ENCODE measurements at regions not wholly inside any gene's neighbourhood (a gene's known extent, or its start where the extent isn't known, plus 50 kb on each side); places are given as distances from the start of the nearest gene placed in this dataset.

DNA sequence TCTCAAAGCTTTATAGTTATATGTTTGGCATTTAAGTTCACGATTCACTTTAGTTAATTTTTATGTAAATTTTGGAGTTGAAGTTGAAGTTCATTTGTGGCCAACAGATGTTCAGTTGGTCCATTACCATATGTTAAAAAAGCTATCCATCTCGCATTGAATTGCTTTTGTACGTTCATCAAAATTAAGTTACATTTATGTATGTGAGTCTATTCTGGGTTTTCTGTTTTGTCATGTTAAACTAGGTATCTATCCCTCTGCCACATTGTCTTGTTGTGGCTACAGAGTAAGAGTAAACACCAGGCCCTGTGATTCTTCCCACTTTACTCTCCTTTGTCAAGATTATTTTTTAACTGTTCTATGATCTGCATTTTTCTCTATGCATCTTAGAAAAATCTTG is 237.3 kb downstream of the BMP2 start:
- no peak overlapping the region for H3K23ac ChIP-seq (ENCODE audit: low read length in 2 of 2)
- WGBS, result 70% methylated on average over 1 of the region's 3 CpGs

DNA sequence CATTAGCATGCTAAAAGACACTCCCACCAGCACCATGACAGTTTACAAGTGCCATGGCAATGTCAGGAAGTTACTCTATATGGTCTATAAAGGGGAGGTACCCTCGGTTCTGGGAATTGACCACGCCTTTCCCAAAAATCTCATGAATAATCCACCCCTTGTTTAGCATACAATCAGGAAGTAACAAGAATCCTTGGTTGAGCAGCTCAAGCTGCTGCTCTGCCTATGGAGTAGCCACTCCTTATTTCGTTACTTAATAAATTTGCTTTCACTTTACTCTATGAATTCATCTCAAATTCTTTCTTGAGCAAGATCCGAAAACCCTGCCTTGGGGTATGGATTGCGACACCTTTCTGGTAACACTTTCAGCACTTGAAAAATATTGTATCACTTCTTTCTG is 243.0 kb downstream of the BMP2 start:
- Histone ChIP-seq H2BK15ac (ENCODE audit: low read depth, poor library complexity, severe bottlenecking) (no peak overlapping the region), H3K4me1 (ENCODE audit: control insufficient read depth, insufficient read depth, low read depth, low read length) (no peaks in the 10 kb centered on the region), H2BK120ac (ENCODE audit: low read depth, low read length) (no peak overlapping the region), H3K9ac (ENCODE audit: low read length) (no peak overlapping the region), H3K4me2 (ENCODE audit: low read length, poor library complexity, severe bottlenecking) (no peak overlapping the region), H3K9me3 (ENCODE audit: control insufficient read depth, low read length) (peaks cover 44% of the 10 kb centered on the region), H3K4me3 (ENCODE audit: insufficient read depth in 1 of 2, low read depth in 1 of 2, low read length in 2 of 2) (no peak overlapping the region), H2AK5ac (ENCODE audit: low read length, severe bottlenecking) (no peak overlapping the region), H4K8ac (ENCODE audit: low read length) (no peak overlapping the region), H3K36me3 (ENCODE audit: control insufficient read depth in 1 of 2, insufficient read depth in 2 of 2, low read depth in 1 of 2, low read length in 2 of 2) (no peaks in the 10 kb centered on the region), H3K4ac (ENCODE audit: low read depth in 1 of 2, low read length in 2 of 2) (no peak overlapping the region), H2AFZ (ENCODE audit: low read depth, low read length) (no peak overlapping the region), H3K27ac (ENCODE audit: low read length, poor library complexity, severe bottlenecking) (no peak overlapping the region), H2BK12ac (ENCODE audit: low read length in 2 of 2) (no peak overlapping the region), H3K18ac (ENCODE audit: low read depth in 1 of 2, low read length in 2 of 2) (no peak overlapping the region), H3K14ac (ENCODE audit: low read length in 2 of 2) (no peak overlapping the region), H4K91ac (ENCODE audit: low read length) (no peak overlapping the region), H3K79me1 (replicated peaks; ENCODE audit: low read length, poor library complexity, severe bottlenecking) (no peaks in the 10 kb centered on the region), H3K27me3 (ENCODE audit: control insufficient read depth in 1 of 2, insufficient read depth in 1 of 2, low read length in 2 of 2) (no peaks in the 10 kb centered on the region), H3K23ac (ENCODE audit: low read length in 2 of 2) (no peak overlapping the region), H2BK5ac (ENCODE audit: low read depth, low read length, poor library complexity, severe bottlenecking) (no peak overlapping the region)
- WGBS, result 67% methylated on average over 3 of the region's 5 CpGs
- DNase-seq, result no peak

More for the DNA sequence above, 237.3 kb downstream of the BMP2 start:
- Histone ChIP-seq H3K36me3 (ENCODE audit: control insufficient read depth in 1 of 2, insufficient read depth in 2 of 2, low read depth in 1 of 2, low read length in 2 of 2) (no peaks in the 10 kb centered on the region), H3K4me1 (ENCODE audit: control insufficient read depth, insufficient read depth, low read depth, low read length) (no peaks in the 10 kb centered on the region), H3K4me2 (ENCODE audit: low read length, poor library complexity, severe bottlenecking) (no peak overlapping the region), H4K8ac (ENCODE audit: low read length) (no peak overlapping the region), H3K18ac (ENCODE audit: low read depth in 1 of 2, low read length in 2 of 2) (no peak overlapping the region), H2BK15ac (ENCODE audit: low read depth, poor library complexity, severe bottlenecking) (no peak overlapping the region), H3K9ac (ENCODE audit: low read length) (no peak overlapping the region), H2BK120ac (ENCODE audit: low read depth, low read length) (no peak overlapping the region), H3K27ac (ENCODE audit: low read length, poor library complexity, severe bottlenecking) (no peak overlapping the region), H3K27me3 (ENCODE audit: control insufficient read depth in 1 of 2, insufficient read depth in 1 of 2, low read length in 2 of 2) (no peaks in the 10 kb centered on the region), H2BK12ac (ENCODE audit: low read length in 2 of 2) (no peak overlapping the region), H3K4me3 (ENCODE audit: insufficient read depth in 1 of 2, low read depth in 1 of 2, low read length in 2 of 2) (no peak overlapping the region), H2AK5ac (ENCODE audit: low read length, severe bottlenecking) (no peak overlapping the region), H3K9me3 (ENCODE audit: control insufficient read depth, low read length) (peaks cover 38% of the 10 kb centered on the region), H2AFZ (ENCODE audit: low read depth, low read length) (no peak overlapping the region), H2BK5ac (ENCODE audit: low read depth, low read length, poor library complexity, severe bottlenecking) (no peak overlapping the region), H3K79me1 (replicated peaks; ENCODE audit: low read length, poor library complexity, severe bottlenecking) (no peaks in the 10 kb centered on the region), H3K4ac (ENCODE audit: low read depth in 1 of 2, low read length in 2 of 2) (no peak overlapping the region), H4K91ac (ENCODE audit: low read length) (no peak overlapping the region), H3K14ac (ENCODE audit: low read length in 2 of 2) (no peak overlapping the region)
- no peak for DNase-seq

DNA sequence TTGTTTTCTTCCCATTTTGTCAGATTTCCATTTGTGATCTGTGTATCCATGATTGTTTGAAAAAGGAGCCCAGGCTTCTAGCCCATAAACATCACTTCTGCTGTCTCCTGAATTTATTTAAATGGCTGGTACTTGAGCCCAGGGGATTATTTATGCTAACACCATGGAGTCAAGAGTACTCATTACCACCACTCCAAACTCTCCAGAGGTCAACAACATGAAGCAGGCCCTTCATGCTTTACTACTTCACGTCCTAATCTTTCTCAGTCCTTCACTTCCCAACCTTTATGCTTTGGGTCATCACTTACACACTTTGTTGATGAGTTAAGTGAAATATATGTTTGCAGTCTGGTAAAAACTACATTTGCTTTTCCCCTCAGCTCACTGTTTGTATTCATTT is 247.8 kb downstream of the BMP2 start:
- no peaks in the 10 kb centered on the region for H3K79me1 ChIP-seq (replicated peaks; ENCODE audit: low read length, poor library complexity, severe bottlenecking)
- no peak overlapping the region for H3K4me3 ChIP-seq (ENCODE audit: insufficient read depth in 1 of 2, low read depth in 1 of 2, low read length in 2 of 2)
- no peak for DNase-seq
- peaks cover 8% of the 10 kb centered on the region for H3K9me3 ChIP-seq (ENCODE audit: control insufficient read depth, low read length)
- H2BK120ac ChIP-seq (ENCODE audit: low read depth, low read length), result no peak overlapping the region
- no peak overlapping the region for H3K23ac ChIP-seq (ENCODE audit: low read length in 2 of 2)
- H2BK5ac ChIP-seq (ENCODE audit: low read depth, low read length, poor library complexity, severe bottlenecking), result no peak overlapping the region
- no peak overlapping the region for H4K8ac ChIP-seq (ENCODE audit: low read length)
- H2AK5ac ChIP-seq (ENCODE audit: low read length, severe bottlenecking), result no peak overlapping the region
- H3K27ac ChIP-seq (ENCODE audit: low read length, poor library complexity, severe bottlenecking), result no peak overlapping the region
- H3K14ac ChIP-seq (ENCODE audit: low read length in 2 of 2), result no peak overlapping the region
- H3K18ac ChIP-seq (ENCODE audit: low read depth in 1 of 2, low read length in 2 of 2), result no peak overlapping the region
- H3K9ac ChIP-seq (ENCODE audit: low read length), result no peak overlapping the region
- no peak overlapping the region for H4K91ac ChIP-seq (ENCODE audit: low read length)
- no peak overlapping the region for H3K4me2 ChIP-seq (ENCODE audit: low read length, poor library complexity, severe bottlenecking)
- no CpG with 5 or more reads among the region's 1 CpG for WGBS
- H3K36me3 ChIP-seq (ENCODE audit: control insufficient read depth in 1 of 2, insufficient read depth in 2 of 2, low read depth in 1 of 2, low read length in 2 of 2), result no peaks in the 10 kb centered on the region
- H3K27me3 ChIP-seq (ENCODE audit: control insufficient read depth in 1 of 2, insufficient read depth in 1 of 2, low read length in 2 of 2), result no peaks in the 10 kb centered on the region
- H3K4ac ChIP-seq (ENCODE audit: low read depth in 1 of 2, low read length in 2 of 2), result no peak overlapping the region
- no peak overlapping the region for H2BK15ac ChIP-seq (ENCODE audit: low read depth, poor library complexity, severe bottlenecking)
- no peaks in the 10 kb centered on the region for H3K4me1 ChIP-seq (ENCODE audit: control insufficient read depth, insufficient read depth, low read depth, low read length)
- no peak overlapping the region for H2AFZ ChIP-seq (ENCODE audit: low read depth, low read length)
- H2BK12ac ChIP-seq (ENCODE audit: low read length in 2 of 2), result no peak overlapping the region

DNA sequence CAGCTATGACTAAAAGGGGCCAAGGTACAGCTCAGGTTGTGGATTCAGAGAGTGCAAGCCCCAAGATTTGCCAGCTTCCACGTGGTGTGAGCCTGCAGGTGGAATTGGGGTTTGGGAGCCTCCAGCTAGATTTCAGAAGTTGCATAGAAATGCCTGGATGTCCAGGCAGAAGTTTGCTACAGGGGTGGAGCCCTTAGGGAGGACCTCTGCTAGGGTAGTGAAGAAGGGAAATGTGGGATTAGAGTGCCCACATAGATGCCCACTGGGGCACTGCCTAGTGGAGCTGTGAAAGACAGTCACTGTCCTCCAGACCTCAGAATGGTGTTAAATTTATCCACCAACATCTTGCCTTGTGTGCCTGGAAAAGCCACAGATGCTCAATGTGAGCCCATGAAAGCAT is 255.1 kb downstream of the BMP2 start:
- Histone ChIP-seq H3K36me3 (ENCODE audit: control insufficient read depth in 1 of 2, insufficient read depth in 2 of 2, low read depth in 1 of 2, low read length in 2 of 2) (no peaks in the 10 kb centered on the region), H3K4ac (ENCODE audit: low read depth in 1 of 2, low read length in 2 of 2) (no peak overlapping the region), H2AK5ac (ENCODE audit: low read length, severe bottlenecking) (no peak overlapping the region), H3K4me1 (ENCODE audit: control insufficient read depth, insufficient read depth, low read depth, low read length) (no peaks in the 10 kb centered on the region), H3K18ac (ENCODE audit: low read depth in 1 of 2, low read length in 2 of 2) (no peak overlapping the region), H2BK5ac (ENCODE audit: low read depth, low read length, poor library complexity, severe bottlenecking) (no peak overlapping the region), H3K27me3 (ENCODE audit: control insufficient read depth in 1 of 2, insufficient read depth in 1 of 2, low read length in 2 of 2) (no peaks in the 10 kb centered on the region), H3K4me3 (ENCODE audit: insufficient read depth in 1 of 2, low read depth in 1 of 2, low read length in 2 of 2) (no peak overlapping the region), H2BK120ac (ENCODE audit: low read depth, low read length) (no peak overlapping the region), H3K79me1 (replicated peaks; ENCODE audit: low read length, poor library complexity, severe bottlenecking) (no peaks in the 10 kb centered on the region), H3K23ac (ENCODE audit: low read length in 2 of 2) (no peak overlapping the region), H3K4me2 (ENCODE audit: low read length, poor library complexity, severe bottlenecking) (no peak overlapping the region), H3K27ac (ENCODE audit: low read length, poor library complexity, severe bottlenecking) (no peak overlapping the region), H4K8ac (ENCODE audit: low read length) (no peak overlapping the region), H3K9ac (ENCODE audit: low read length) (no peak overlapping the region), H2AFZ (ENCODE audit: low read depth, low read length) (no peak overlapping the region), H3K9me3 (ENCODE audit: control insufficient read depth, low read length) (peaks cover 9% of the 10 kb centered on the region), H2BK15ac (ENCODE audit: low read depth, poor library complexity, severe bottlenecking) (no peak overlapping the region), H4K91ac (ENCODE audit: low read length) (no peak overlapping the region), H3K14ac (ENCODE audit: low read length in 2 of 2) (no peak overlapping the region), H2BK12ac (ENCODE audit: low read length in 2 of 2) (no peak overlapping the region)
- DNase-seq, result no peak
- 21% methylated on average over 1 of the region's 1 CpG for WGBS
